NT2/D1 (cell line): ENCODE measurements at regions not wholly inside any gene's neighbourhood (a gene's known extent, or its start where the extent isn't known, plus 50 kb on each side); places are given as distances from the start of the nearest gene placed in this dataset.

ENCODE experiments used
- YY1 ChIP-seq: IDR thresholded peaks from 2 replicates; pipeline ENCODE4 v1.6.1; 2011; ENCODE audit not compliant: insufficient read length, insufficient read depth
- ZNF274 ChIP-seq: IDR thresholded peaks from 2 replicates; pipeline ENCODE4 v1.6.1; 2011; ENCODE audit warnings: mild to moderate bottlenecking, low read depth, low read length

- TF ChIP-seq ZNF274, result no peak
- TF ChIP-seq YY1, result no peak
These were observed 733.9 kb upstream of the ACVR2A start for GRCh38 chr2:147110962-147111361.
